Common myeloid progenitor, CD34-positive (primary cell): ENCODE measurements at regions not wholly inside any gene's neighbourhood (a gene's known extent, or its start where the extent isn't known, plus 50 kb on each side); places are given as distances from the start of the nearest gene placed in this dataset.

Experiments
- CTCF ChIA-PET: fragments of 350-600 bp; sonication (Branson Sonifier 250); formaldehyde crosslinking; loops from one replicate; lab custom pipeline; 2021; ENCODE audit warnings: antibody characterized with exemption; lab: Charles Lee
- POLR2A ChIA-PET: fragments of 350-600 bp; sonication (Branson Sonifier 250); formaldehyde crosslinking; loops from one replicate; lab custom pipeline; 2021; ENCODE audit warnings: antibody characterized with exemption; lab: Charles Lee
- DNase-seq, 3 donors: peaks; one replicate each; pipeline versions ENCODE4 v3.0.0 to v3.0.0-alpha.2; 2013
- H3K27ac ChIP-seq, 2 experiments: 1 replicate in 1 of 2; 2 replicates in 1 of 2; pipeline ENCODE4 v1.7.0; 2013; ENCODE audit warnings: inconsistent platforms in 2 of 2, low read length in 2 of 2, mild to moderate bottlenecking in 2 of 2, low read depth in 1 of 2, moderate library complexity in 1 of 2; ENCODE audit not compliant: severe bottlenecking in 2 of 2, insufficient read depth in 1 of 2, poor library complexity in 1 of 2
- H3K27me3 ChIP-seq, 5 experiments: replicated peaks in 2 of 5; 1 replicate in 3 of 5; 2 replicates in 2 of 5; pipeline versions ENCODE4 v1.6.1 to v1.7.0; 2013; ENCODE audit warnings: low read length in 4 of 5, mild to moderate bottlenecking in 2 of 5, moderate library complexity in 2 of 5, inconsistent platforms in 1 of 5; ENCODE audit not compliant: insufficient read depth in 5 of 5, control insufficient read depth in 4 of 5
- H3K36me3 ChIP-seq, 4 experiments: 1 replicate in 2 of 4; 2 replicates in 2 of 4; pipeline versions ENCODE4 v1.6.1 to v1.7.0; 2013; ENCODE audit warnings: low read length in 3 of 4, control low read depth in 1 of 4, mild to moderate bottlenecking in 1 of 4; ENCODE audit not compliant: control insufficient read depth in 4 of 4, insufficient read depth in 4 of 4
- H3K4me1 ChIP-seq, 4 experiments: 1 replicate in 3 of 4; 2 replicates in 1 of 4; pipeline versions ENCODE4 v1.6.1 to v1.7.1; 2013; ENCODE audit warnings: low read length in 3 of 4, mild to moderate bottlenecking in 3 of 4, control low read depth in 1 of 4, inconsistent platforms in 1 of 4, moderate library complexity in 1 of 4; ENCODE audit not compliant: control insufficient read depth in 4 of 4, insufficient read depth in 4 of 4; ENCODE audit errors: control extremely low read depth in 1 of 4
- H3K4me3 ChIP-seq, 7 experiments: 1 replicate in 4 of 7; 2 replicates in 3 of 7; pipeline versions ENCODE4 v1.5.1 to v1.7.0; 2013; ENCODE audit warnings: mild to moderate bottlenecking in 7 of 7, low read length in 6 of 7, moderate library complexity in 6 of 7, inconsistent platforms in 2 of 7, low read depth in 2 of 7, control low read depth in 1 of 7; ENCODE audit not compliant: insufficient read depth in 4 of 7, control insufficient read depth in 1 of 7; ENCODE audit errors: extremely low read depth in 1 of 7
- H3K9me3 ChIP-seq, 5 experiments: 1 replicate in 4 of 5; 2 replicates in 1 of 5; pipeline versions ENCODE4 v1.6.1 to v1.7.1; 2013; ENCODE audit warnings: low read length in 4 of 5, mild to moderate bottlenecking in 2 of 5, inconsistent platforms in 1 of 5, low read depth in 1 of 5, moderate library complexity in 1 of 5; ENCODE audit not compliant: control insufficient read depth in 4 of 5, insufficient read depth in 2 of 5; ENCODE audit errors: control extremely low read depth in 1 of 5
- WGBS: methylation state at CpG from one replicate; pipeline ENCODE4 v1.1.5; 2013; ENCODE audit not compliant: insufficient coverage; 5-methylcytosine and 5-hydroxymethylcytosine counted together

GRCh38 chr20:51298141-51298749, 244.3 kb downstream of the NFATC2 start:
- DNase-seq = no peak
- WGBS = 80% methylated on average over 3 of the region's 9 CpGs
- H3K27ac ChIP-seq = no peak overlapping the region
- POLR2A ChIA-PET = interaction anchor here (0.7 kb wide), 1 partner anchor 305 kb away, joined by 4 read pairs; no protein-coding TSS in a partner anchor
- CTCF ChIA-PET = interaction anchor here (1.1 kb wide), 1 partner anchor 11 kb away, joined by 3 read pairs; no protein-coding TSS in a partner anchor
- no peaks in the 10 kb centered on the region for H3K4me1 ChIP-seq
- no peaks in the 10 kb centered on the region for H3K27me3 ChIP-seq
- peaks cover 0 to 7% (median 6%) of the 10 kb centered on the region in 5 experiments for H3K9me3 ChIP-seq
- H3K36me3 ChIP-seq = no peaks in the 10 kb centered on the region
- H3K4me3 ChIP-seq = no peak overlapping the region

GRCh38 chr20:51287628-51288413, 254.7 kb downstream of the NFATC2 start:
- Histone ChIP-seq H3K27me3 (no peaks in the 10 kb centered on the region), H3K27ac (no peak overlapping the region), H3K36me3 (no peaks in the 10 kb centered on the region), H3K9me3 (peaks cover 0 to 9% (median 2%) of the 10 kb centered on the region in 5 experiments), H3K4me3 (no peak overlapping the region), H3K4me1 (no peaks in the 10 kb centered on the region)
- CTCF ChIA-PET = no interaction called here
- WGBS = 97% methylated on average over 5 of the region's 5 CpGs
- no peak for DNase-seq
- POLR2A ChIA-PET = no interaction called here

- no peaks in the 10 kb centered on the region for H3K4me1 ChIP-seq
- CTCF ChIA-PET = no interaction called here
- POLR2A ChIA-PET = no interaction called here
- no peak overlapping the region for H3K27ac ChIP-seq
- no peaks in the 10 kb centered on the region for H3K36me3 ChIP-seq
- DNase-seq = no peak
- no peak overlapping the region for H3K4me3 ChIP-seq
- peaks cover 0 to 9% (median 2%) of the 10 kb centered on the region in 5 experiments for H3K9me3 ChIP-seq
- H3K27me3 ChIP-seq = no peaks in the 10 kb centered on the region
- WGBS = no CpG with 5 or more reads among the region's 1 CpG
Observed at GRCh38 chr20:51286758-51287157, 255.8 kb downstream of the NFATC2 start.

- WGBS = 86% methylated on average over 4 of the region's 4 CpGs
- POLR2A ChIA-PET = no interaction called here
- Histone ChIP-seq H3K27ac (no peak overlapping the region), H3K27me3 (peaks cover 0 to 2% (median 0%) of the 10 kb centered on the region in 5 experiments), H3K4me3 (no peak overlapping the region), H3K4me1 (no peaks in the 10 kb centered on the region), H3K9me3 (peaks cover 0 to 9% (median 2%) of the 10 kb centered on the region in 5 experiments), H3K36me3 (no peaks in the 10 kb centered on the region)
- no peak for DNase-seq
- CTCF ChIA-PET = no interaction called here
Observed at GRCh38 chr20:51285684-51286083, 256.8 kb downstream of the NFATC2 start.

GRCh38 chr20:51284871-51285270, 257.6 kb downstream of the NFATC2 start:
- peaks cover 0 to 2% (median 0%) of the 10 kb centered on the region in 5 experiments for H3K27me3 ChIP-seq
- 97% methylated on average over 6 of the region's 6 CpGs for WGBS

GRCh38 chr20:51284176-51284575, 258.3 kb downstream of the NFATC2 start:
- Histone ChIP-seq H3K4me3 (no peak overlapping the region), H3K4me1 (no peaks in the 10 kb centered on the region), H3K9me3 (peaks cover 0 to 9% (median 0%) of the 10 kb centered on the region in 5 experiments), H3K27me3 (peaks cover 0 to 2% (median 0%) of the 10 kb centered on the region in 5 experiments), H3K27ac (no peak overlapping the region), H3K36me3 (no peaks in the 10 kb centered on the region)
- WGBS = 82% methylated on average over 1 of the region's 1 CpG
- DNase-seq = no peak
- ChIA-PET POLR2A (no interaction called here), CTCF (interaction anchor here (0.9 kb wide), 1 partner anchor 297 kb away, joined by 4 read pairs; no protein-coding TSS in a partner anchor)

More at GRCh38 chr20:51284871-51285270, 257.6 kb downstream of the NFATC2 start:
- peaks cover 0 to 9% (median 2%) of the 10 kb centered on the region in 5 experiments for H3K9me3 ChIP-seq
- ChIA-PET CTCF (interaction anchor here (0.9 kb wide), 1 partner anchor 297 kb away, joined by 4 read pairs; no protein-coding TSS in a partner anchor), POLR2A (no interaction called here)
- no peak overlapping the region for H3K4me3 ChIP-seq
- no peak overlapping the region for H3K27ac ChIP-seq
- no peaks in the 10 kb centered on the region for H3K4me1 ChIP-seq
- no peaks in the 10 kb centered on the region for H3K36me3 ChIP-seq
- DNase-seq = no peak

GRCh38 chr20:51281521-51281920, 258.6 kb upstream of the KCNG1 start:
- H3K27ac ChIP-seq = no peak overlapping the region
- WGBS = 100% methylated on average over 5 of the region's 5 CpGs
- peaks cover 0 to 10% (median 5%) of the 10 kb centered on the region in 5 experiments for H3K27me3 ChIP-seq
- ChIA-PET CTCF (no interaction called here), POLR2A (no interaction called here)
- no peak overlapping the region for H3K4me3 ChIP-seq
- peaks cover 0 to 9% (median 0%) of the 10 kb centered on the region in 5 experiments for H3K9me3 ChIP-seq
- no peaks in the 10 kb centered on the region for H3K4me1 ChIP-seq
- no peaks in the 10 kb centered on the region for H3K36me3 ChIP-seq
- no peak for DNase-seq
